GM23248 (cell line): ENCODE measurements at regions not wholly inside any gene's neighbourhood (a gene's known extent, or its start where the extent isn't known, plus 50 kb on each side); places are given as distances from the start of the nearest gene placed in this dataset.

Source experiments
- EZH2 ChIP-seq: fragments of 200-600 bp; sonication (generic); IDR thresholded peaks from 2 replicates; pipeline ENCODE4 v1.6.1; 2018; ENCODE audit warnings: antibody characterized with exemption, mild to moderate bottlenecking; ENCODE audit not compliant: insufficient read depth, poor library complexity, severe bottlenecking
- EZH2phosphoT487 ChIP-seq: fragments of 200-600 bp; sonication (generic); IDR thresholded peaks from 2 replicates; pipeline ENCODE4 v1.6.1; 2018; ENCODE audit warnings: antibody characterized with exemption, moderate library complexity, mild to moderate bottlenecking, low read depth; ENCODE audit not compliant: insufficient read depth

- TF ChIP-seq EZH2 (no peak), EZH2phosphoT487 (no peak)
These were observed 777.9 kb downstream of the NTRK3 start for GRCh38 chr15:87478687-87479072.
